GM12892 (cell line): ENCODE measurements at regions not wholly inside any gene's neighbourhood (a gene's known extent, or its start where the extent isn't known, plus 50 kb on each side); places are given as distances from the start of the nearest gene placed in this dataset.

Source experiments
- POLR2A ChIP-seq: IDR thresholded peaks from 2 replicates; pipeline ENCODE4 v1.6.1; 2011; ENCODE audit warnings: low read depth, low read length, control low read depth
- TAF1 ChIP-seq: IDR thresholded peaks from 2 replicates; pipeline ENCODE4 v1.6.1; 2011; ENCODE audit warnings: low read depth, mild to moderate bottlenecking, control low read depth, low read length, borderline replicate concordance

DNA sequence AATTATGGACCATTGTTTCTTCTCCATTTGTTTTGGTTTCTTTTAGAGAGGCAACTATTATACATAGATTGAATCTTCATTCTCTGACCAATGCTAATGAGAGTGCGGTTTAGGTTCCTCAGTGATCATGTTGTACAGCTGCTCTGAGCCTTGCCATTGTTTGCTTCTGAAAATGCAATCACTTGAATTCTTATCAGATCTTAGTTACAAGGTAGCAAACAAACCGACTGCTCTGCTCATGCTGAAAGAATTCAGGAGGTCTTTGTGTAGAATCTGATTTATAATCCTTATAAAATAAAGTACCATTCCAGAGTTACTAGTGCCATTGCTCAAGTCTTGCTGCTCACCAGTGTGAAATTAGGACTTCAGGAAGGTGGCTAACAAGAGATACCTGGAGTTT is 569.1 kb upstream of the ID4 start:
- TF ChIP-seq TAF1: no peak
- TF ChIP-seq POLR2A: no peak
